Hematopoietic multipotent progenitor cell (in vitro differentiated cells): ENCODE measurements at regions not wholly inside any gene's neighbourhood (a gene's known extent, or its start where the extent isn't known, plus 50 kb on each side); places are given as distances from the start of the nearest gene placed in this dataset.

Experiments used
- DNase-seq, 3 donors: peaks; one replicate each; pipeline ENCODE4 v3.0.0-alpha.2; 2011 to 2015; ENCODE audit warnings: low read depth in 2 of 3, low spot score in 2 of 3

GRCh38 chr2:3138621-3139020 lies 239.0 kb downstream of the EIPR1 start:
- DNase-seq: no peak

- DNase-seq: no peak
Measured at GRCh38 chr2:3137651-3138300, 239.8 kb downstream of the EIPR1 start.

DNA sequence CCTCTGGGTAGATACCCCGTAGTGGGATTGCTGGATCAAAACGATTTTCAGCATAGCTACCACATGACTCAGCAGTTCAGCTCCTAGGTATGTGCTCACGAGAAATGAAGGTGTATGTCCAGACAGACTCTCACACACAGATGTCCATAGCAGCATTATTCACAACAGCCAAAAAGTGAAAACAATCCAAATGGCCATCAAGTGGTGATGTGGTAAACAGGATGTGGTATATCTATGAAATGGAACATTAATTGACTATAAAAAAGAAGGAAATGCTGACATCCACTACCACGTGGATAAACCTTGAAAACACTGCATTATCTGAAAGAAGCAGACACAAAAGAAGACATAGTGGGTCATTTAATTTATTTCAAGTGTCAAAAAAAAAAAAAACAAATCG lies 241.9 kb downstream of the EIPR1 start:
- no peak for DNase-seq

- DNase-seq: no peak
Measured at GRCh38 chr2:3134026-3134571, 243.5 kb downstream of the EIPR1 start.

GRCh38 chr2:3132966-3133365 lies 244.7 kb downstream of the EIPR1 start:
- DNase-seq: no peak

GRCh38 chr2:3132466-3132865 lies 245.2 kb downstream of the EIPR1 start:
- DNase-seq: no peak

DNA sequence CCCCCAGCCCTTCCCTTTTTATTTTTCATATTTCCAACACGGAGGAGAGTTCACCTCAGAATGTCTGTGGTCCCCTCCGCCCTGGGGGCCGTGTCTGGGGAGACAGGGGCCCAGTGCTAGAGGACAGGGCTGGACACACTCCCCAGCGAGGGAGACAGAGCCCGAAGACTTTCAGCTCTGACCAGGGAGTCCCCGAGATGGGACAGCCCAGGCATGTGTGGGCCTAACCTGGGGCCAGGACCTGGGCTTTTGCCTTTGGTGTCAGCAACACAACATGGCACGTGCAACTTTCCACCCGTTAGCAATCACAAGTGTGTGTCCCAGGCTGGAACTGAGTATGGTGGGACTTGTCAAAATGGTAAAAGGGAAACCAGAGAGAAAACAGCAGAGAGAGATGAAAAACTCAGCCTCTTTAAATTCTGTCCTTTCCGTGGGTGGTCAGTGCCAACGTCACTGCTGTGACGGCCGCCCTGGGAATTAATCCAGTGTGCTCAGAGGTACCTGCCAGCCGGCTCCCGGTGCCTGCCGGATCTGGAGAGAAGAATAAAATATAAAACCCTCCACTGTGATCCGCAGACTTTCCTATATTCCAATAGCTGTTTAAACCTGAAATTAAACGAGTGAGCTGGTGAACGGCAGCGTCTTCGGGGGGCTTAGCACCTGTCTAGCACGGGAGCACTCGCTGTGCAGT lies 245.8 kb downstream of the EIPR1 start:
- DNase-seq: no peak

DNA sequence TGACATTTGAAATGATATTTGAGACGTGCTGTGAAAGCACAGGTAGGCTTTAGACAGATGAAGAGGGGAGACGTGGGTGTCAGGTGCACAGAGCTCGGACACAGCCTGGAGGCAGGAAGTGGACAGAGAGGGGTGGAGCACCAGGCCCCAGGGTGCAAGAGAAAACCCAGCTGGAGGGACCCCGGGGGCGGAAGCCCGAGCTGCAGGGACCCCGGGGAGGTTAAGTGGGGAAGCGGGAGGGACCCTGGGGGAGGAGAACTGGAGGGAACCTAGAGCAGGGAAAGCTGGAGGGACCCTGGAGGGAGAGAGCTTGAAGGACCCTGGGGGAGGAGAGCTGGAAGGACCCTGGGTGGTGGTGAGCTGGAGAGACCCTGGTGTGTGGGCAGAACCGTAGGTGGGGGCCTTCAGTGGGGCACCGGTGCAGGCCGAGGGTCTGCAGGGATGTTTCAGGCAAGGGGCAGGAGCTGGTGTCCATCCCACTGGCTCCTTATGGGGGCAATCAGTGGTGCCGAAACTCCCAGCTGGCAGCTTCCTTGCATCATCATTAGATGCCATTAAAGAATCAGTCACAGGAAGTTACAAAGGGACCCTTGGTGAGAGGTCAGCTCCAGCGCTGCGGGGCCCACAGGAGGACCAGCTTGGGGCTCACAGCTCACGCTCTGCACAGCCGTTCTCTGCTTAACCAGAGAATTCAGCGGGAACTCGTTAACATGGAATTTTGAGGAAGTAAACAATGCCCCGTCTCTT lies 246.6 kb downstream of the EIPR1 start:
- DNase-seq: no peak

GRCh38 chr2:3130444-3130843 lies 247.2 kb downstream of the EIPR1 start:
- DNase-seq: no peak

- no peak for DNase-seq
Measured at GRCh38 chr2:3129867-3130266, 247.8 kb downstream of the EIPR1 start.

DNA sequence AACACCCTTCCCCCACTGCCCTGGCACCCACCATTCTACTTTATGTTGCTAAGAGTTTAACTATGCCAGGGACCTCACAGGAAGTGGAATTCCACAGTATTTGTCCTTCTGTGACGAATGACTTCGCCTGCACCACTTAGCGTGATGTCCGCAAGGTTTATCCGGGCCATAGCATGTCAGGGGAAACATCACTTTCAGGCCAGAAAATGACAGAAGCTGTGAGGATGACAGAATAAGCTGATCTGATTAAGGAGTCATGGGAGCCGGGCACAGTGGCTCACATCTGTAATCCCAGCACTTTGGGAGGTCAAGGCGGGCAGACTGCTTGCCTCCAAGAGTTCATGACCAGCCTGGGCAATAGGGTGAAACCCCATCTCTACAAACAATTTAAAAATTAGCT lies 248.8 kb downstream of the EIPR1 start:
- DNase-seq: no peak

GRCh38 chr2:3127710-3128109 lies 249.9 kb downstream of the EIPR1 start:
- DNase-seq: no peak

DNA sequence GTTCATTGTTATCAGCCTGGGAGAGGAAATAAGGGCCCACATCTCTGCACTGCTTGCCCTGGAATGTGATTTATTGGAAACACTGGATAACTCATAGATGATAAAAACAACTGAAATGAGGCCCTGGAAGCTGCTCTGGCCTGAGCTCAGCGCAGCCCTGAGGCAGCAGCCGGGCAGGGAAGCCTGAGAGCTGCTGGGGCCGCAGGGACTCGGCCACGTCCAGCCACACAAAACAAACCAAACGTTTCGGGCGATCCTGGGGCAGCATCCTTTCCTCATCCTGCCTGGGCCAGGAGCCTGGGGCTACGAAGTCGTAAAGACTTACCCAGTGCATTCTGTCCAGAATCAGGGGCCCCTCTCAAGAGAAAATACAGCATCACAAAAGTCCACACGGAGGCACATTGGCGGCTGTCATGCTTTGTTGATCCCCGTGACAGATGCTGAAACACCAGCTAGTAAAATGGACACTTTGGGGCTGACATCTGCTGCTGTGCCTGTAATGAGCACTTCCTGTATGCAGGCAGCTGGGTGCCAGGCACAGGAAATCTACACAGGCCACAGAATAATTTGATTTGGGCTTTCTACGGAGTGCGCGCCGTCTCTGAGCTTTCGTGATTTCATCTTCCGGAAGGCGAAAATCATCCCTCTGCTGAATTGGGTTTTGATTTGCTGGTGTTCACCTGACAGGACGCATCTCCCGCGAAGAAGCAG lies 250.6 kb downstream of the EIPR1 start:
- no peak for DNase-seq

DNA sequence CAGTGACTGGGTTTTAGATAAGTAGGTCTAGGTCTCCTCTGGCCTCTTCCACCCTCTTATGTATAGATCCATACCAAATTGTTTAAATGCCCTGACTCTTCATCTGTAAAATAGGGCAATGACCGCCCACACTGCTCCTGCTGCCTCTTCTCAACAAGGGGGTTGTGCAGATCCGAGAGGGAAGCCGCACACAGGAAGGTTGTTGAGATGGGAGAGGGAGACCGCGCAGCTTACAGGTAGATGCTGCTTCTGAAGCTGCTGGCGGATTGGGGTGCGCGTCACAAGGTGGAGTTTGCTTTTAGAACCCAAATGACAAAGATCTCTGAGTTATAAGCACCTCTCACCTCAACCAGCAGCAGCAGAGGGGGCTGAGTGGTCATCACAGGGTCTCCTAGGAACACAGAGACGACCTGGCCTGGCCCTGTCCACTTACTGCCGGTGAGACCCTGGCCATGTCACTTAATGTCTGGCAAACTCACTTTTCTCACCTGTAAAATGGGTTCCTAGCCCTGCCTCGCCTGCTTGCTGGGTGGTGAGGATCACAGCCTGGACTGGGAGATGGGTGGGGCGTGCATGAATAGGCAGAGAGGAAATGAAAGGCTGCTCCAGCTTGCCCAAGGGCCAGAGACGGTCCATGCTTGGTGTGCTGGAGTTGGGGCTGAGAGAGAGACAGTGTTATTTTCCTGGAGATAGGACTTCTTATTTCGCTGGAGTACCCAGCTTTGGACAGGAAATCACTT lies 251.3 kb downstream of the EIPR1 start:
- no peak for DNase-seq

GRCh38 chr2:3125761-3126130 lies 251.9 kb downstream of the EIPR1 start:
- DNase-seq: no peak

- DNase-seq: no peak
Measured at GRCh38 chr2:3125001-3125760, 252.4 kb downstream of the EIPR1 start.

DNA sequence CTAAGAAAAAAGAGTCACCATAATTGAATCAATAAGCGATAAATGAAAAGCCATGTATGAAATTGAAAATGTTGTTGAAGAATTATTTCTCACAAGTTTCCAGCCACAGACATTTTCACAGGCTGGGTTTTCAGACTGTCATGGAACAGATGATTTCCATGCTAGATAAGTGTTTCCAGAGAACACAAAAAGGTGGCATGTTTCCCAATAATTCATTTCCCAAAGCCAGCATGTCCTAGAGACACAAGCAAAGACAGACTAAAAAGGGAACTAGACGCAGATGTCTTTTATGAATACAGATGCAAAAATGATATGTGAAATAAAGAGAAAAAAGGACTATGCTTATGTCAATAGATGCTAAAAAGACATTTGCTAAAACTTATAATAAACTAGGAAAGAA lies 255.1 kb downstream of the EIPR1 start:
- no peak for DNase-seq

DNA sequence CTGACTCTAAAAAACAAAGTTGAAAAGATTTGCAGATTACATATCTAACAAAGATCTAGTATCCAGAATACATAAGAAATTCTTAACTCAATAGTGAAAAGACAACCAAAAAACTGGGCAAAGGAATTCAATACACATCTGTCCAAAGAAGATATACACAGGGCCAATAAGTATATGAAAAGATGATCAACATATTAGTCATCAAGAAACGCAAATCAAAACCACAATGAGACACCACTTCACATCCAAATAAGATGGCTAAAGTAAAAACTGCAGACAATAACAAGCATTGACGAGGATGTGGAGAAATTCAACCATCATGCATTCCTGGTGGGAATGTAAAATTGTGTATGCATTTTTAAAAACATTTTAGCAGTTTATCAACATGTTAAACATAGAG lies 256.0 kb downstream of the EIPR1 start:
- DNase-seq: no peak

DNA sequence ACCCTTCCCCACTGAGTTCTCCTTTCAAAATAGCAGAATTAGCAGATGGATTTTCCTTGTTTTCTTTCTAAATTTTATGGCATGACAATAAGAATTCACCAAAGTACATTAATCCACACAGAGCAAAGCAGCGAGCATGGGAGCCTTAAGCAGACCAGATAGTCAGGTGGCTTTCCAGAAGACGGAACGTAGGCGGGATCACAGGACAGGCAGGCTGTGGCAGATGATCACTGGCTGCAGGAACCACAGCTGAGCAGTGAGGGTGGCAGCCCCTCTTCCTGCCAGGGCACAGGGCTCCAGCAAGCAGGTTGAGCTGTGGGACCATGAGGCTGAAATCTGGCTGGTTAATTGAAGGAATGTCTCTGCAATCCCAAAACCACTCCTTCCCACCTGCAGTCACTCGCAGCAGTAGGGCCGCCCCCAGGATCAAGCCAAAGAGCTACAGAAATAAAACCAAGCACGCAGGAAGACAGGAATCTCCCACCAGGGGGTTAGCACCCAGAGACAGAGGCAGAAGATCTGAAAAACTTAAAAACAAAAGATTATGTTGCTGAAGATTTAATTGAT lies 259.9 kb downstream of the EIPR1 start:
- no peak for DNase-seq
